ENCODE measurements at regions not wholly inside any gene's neighbourhood (a gene's known extent, or its start where the extent isn't known, plus 50 kb on each side); places are given as distances from the start of the nearest gene placed in this dataset.

- Histone ChIP-seq H3K27ac (no peak overlapping the region), H3K36me3 (peaks cover 0 to 3% of the 10 kb centered on the region in 2 donors), H3K9me3 (peaks cover under 1% of the 10 kb centered on the region), H3K4me3 (no peak overlapping the region), H3K27me3 (no peaks in the 10 kb centered on the region), H3K4me1 (no peaks in the 10 kb centered on the region)
- intact Hi-C loops (cut with DNase I), result no loop called here
- no peak for DNase-seq (ENCODE audit: extremely low spot score in 2 of 2)
- TF ChIP-seq CTCF (IDR thresholded peaks at IDR 0.05), result no peak
- TF ChIP-seq POLR2A (IDR thresholded peaks at IDR 0.05), result no peak
- no peak for TF ChIP-seq POLR2AphosphoS5 (IDR thresholded peaks at IDR 0.05; ENCODE audit: insufficient read depth in 1 of 2, low read depth in 1 of 2)
Observed at GRCh38 chr20:52081791-52082190, 109.8 kb downstream of the ZFP64 start.

GRCh38 chr20:52081066-52081465 lies 110.5 kb downstream of the ZFP64 start:
- no peak overlapping the region for H3K4me3 ChIP-seq
- DNase-seq (ENCODE audit: extremely low spot score in 2 of 2), result no peak
- no peaks in the 10 kb centered on the region for H3K9me3 ChIP-seq
- no peaks in the 10 kb centered on the region for H3K36me3 ChIP-seq
- no peaks in the 10 kb centered on the region for H3K4me1 ChIP-seq
- intact Hi-C loops (cut with DNase I), result no loop called here
- no peak overlapping the region for H3K27ac ChIP-seq
- TF ChIP-seq CTCF (IDR thresholded peaks at IDR 0.05) (no peak), POLR2AphosphoS5 (IDR thresholded peaks at IDR 0.05; ENCODE audit: insufficient read depth in 1 of 2, low read depth in 1 of 2) (no peak), POLR2A (IDR thresholded peaks at IDR 0.05) (no peak)
- H3K27me3 ChIP-seq, result no peaks in the 10 kb centered on the region

GRCh38 chr20:52078289-52078688 lies 113.3 kb downstream of the ZFP64 start:
- Histone ChIP-seq H3K36me3 (no peaks in the 10 kb centered on the region), H3K27me3 (no peaks in the 10 kb centered on the region), H3K4me3 (no peak overlapping the region), H3K9me3 (no peaks in the 10 kb centered on the region), H3K27ac (no peak overlapping the region), H3K4me1 (no peaks in the 10 kb centered on the region)
- TF ChIP-seq POLR2A (IDR thresholded peaks at IDR 0.05), result no peak
- no peak for TF ChIP-seq CTCF (IDR thresholded peaks at IDR 0.05)
- TF ChIP-seq POLR2AphosphoS5 (IDR thresholded peaks at IDR 0.05; ENCODE audit: insufficient read depth in 1 of 2, low read depth in 1 of 2), result no peak
- intact Hi-C loops (cut with DNase I), result no loop called here
- DNase-seq (ENCODE audit: extremely low spot score in 2 of 2), result no peak

GRCh38 chr20:52076164-52076563 lies 115.4 kb downstream of the ZFP64 start:
- H3K4me3 ChIP-seq, result no peak overlapping the region
- no peak overlapping the region for H3K27ac ChIP-seq
- no peaks in the 10 kb centered on the region for H3K27me3 ChIP-seq
- no peak for DNase-seq (ENCODE audit: extremely low spot score in 2 of 2)
- TF ChIP-seq POLR2AphosphoS5 (IDR thresholded peaks at IDR 0.05; ENCODE audit: insufficient read depth in 1 of 2, low read depth in 1 of 2), result no peak
- no peak for TF ChIP-seq CTCF (IDR thresholded peaks at IDR 0.05)
- no peak for TF ChIP-seq POLR2A (IDR thresholded peaks at IDR 0.05)
- H3K9me3 ChIP-seq, result no peaks in the 10 kb centered on the region
- no peaks in the 10 kb centered on the region for H3K4me1 ChIP-seq
- intact Hi-C loops (cut with DNase I), result no loop called here
- no peaks in the 10 kb centered on the region for H3K36me3 ChIP-seq

- Histone ChIP-seq H3K27ac (no peak overlapping the region), H3K9me3 (no peaks in the 10 kb centered on the region), H3K27me3 (no peaks in the 10 kb centered on the region), H3K36me3 (no peaks in the 10 kb centered on the region), H3K4me3 (no peak overlapping the region), H3K4me1 (no peaks in the 10 kb centered on the region)
- intact Hi-C loops (cut with DNase I), result no loop called here
- DNase-seq (ENCODE audit: extremely low spot score in 2 of 2), result no peak
- no peak for TF ChIP-seq CTCF (IDR thresholded peaks at IDR 0.05)
- TF ChIP-seq POLR2AphosphoS5 (IDR thresholded peaks at IDR 0.05; ENCODE audit: insufficient read depth in 1 of 2, low read depth in 1 of 2), result no peak
- no peak for TF ChIP-seq POLR2A (IDR thresholded peaks at IDR 0.05)
Observed at GRCh38 chr20:52075400-52075799, 116.2 kb downstream of the ZFP64 start.
